A172 (cell line): ENCODE measurements at regions not wholly inside any gene's neighbourhood (a gene's known extent, or its start where the extent isn't known, plus 50 kb on each side); places are given as distances from the start of the nearest gene placed in this dataset.
"Not testable (repeated sequence)": the region's sequence is repeated elsewhere in the genome, so short reads cannot be mapped to it uniquely, and the experiment has no call there.

Experiments
- DNase-seq: peaks from one replicate; pipeline ENCODE4 v3.0.0-alpha.2; 2015; ENCODE audit warnings: low spot score

GRCh38 chr10:42533866-42534265 is 104.5 kb downstream of the ZNF33B start:
- not testable (repeated sequence) for DNase-seq

- no peak for DNase-seq
Observed at GRCh38 chr10:42532996-42533395, 105.4 kb downstream of the ZNF33B start.

- DNase-seq, result no peak
Observed at GRCh38 chr10:42523098-42523497, 115.3 kb downstream of the ZNF33B start.

GRCh38 chr10:42519761-42520460 is 118.5 kb downstream of the ZNF33B start:
- no peak for DNase-seq

GRCh38 chr10:42519079-42519478 is 119.3 kb downstream of the ZNF33B start:
- DNase-seq, result no peak

GRCh38 chr10:42513921-42514320 is 124.4 kb downstream of the ZNF33B start:
- no peak for DNase-seq

GRCh38 chr10:42491801-42492200 is 146.6 kb downstream of the ZNF33B start:
- no peak for DNase-seq

GRCh38 chr10:42491001-42491592 is 147.3 kb downstream of the ZNF33B start:
- DNase-seq, result peak; percentile 69

- no peak for DNase-seq
Observed at GRCh38 chr10:42490368-42490767, 148.0 kb downstream of the ZNF33B start.

- peak; percentile 77 for DNase-seq
Observed at GRCh38 chr10:42488416-42488815, 150.0 kb downstream of the ZNF33B start.

GRCh38 chr10:42482411-42482810 is 156.0 kb downstream of the ZNF33B start:
- DNase-seq, result no peak

- no peak for DNase-seq
Observed at GRCh38 chr10:42479057-42479456, 159.3 kb downstream of the ZNF33B start.

- DNase-seq, result no peak
Observed at GRCh38 chr10:42477170-42477569, 161.2 kb downstream of the ZNF33B start.

GRCh38 chr10:42476101-42476500 is 162.3 kb downstream of the ZNF33B start:
- no peak for DNase-seq

- peak; percentile 94 for DNase-seq
Observed at GRCh38 chr10:42475168-42476098, 162.9 kb downstream of the ZNF33B start.

- no peak for DNase-seq
Observed at GRCh38 chr10:42454313-42454712, 184.1 kb downstream of the ZNF33B start.

GRCh38 chr10:42431095-42431494 is 207.3 kb downstream of the ZNF33B start:
- no peak for DNase-seq

- peak; percentile 8 for DNase-seq
Observed at GRCh38 chr10:42428534-42428933, 209.8 kb downstream of the ZNF33B start.

- DNase-seq, result no peak
Observed at GRCh38 chr10:42422911-42423310, 215.5 kb downstream of the ZNF33B start.

- no peak for DNase-seq
Observed at GRCh38 chr10:42421812-42422211, 216.6 kb downstream of the ZNF33B start.

GRCh38 chr10:42419789-42420188 is 218.6 kb downstream of the ZNF33B start:
- no peak for DNase-seq

GRCh38 chr10:42380926-42381547 is 257.3 kb downstream of the ZNF33B start:
- no peak for DNase-seq
